Activated CD4-positive, alpha-beta T cell treated with anti-CD3 and anti-CD28 coated beads, Interleukin-2, amount 50 U/mL, for 48 hours (primary cell): ENCODE measurements at regions not wholly inside any gene's neighbourhood (a gene's known extent, or its start where the extent isn't known, plus 50 kb on each side); places are given as distances from the start of the nearest gene placed in this dataset.
"Not testable (repeated sequence)": the region's sequence is repeated elsewhere in the genome, so short reads cannot be mapped to it uniquely, and the experiment has no call there.

ENCODE experiments used
- DNase-seq, 2 experiments: peaks; one replicate each; pipeline ENCODE4 v3.0.0-alpha.2; 2020

DNA sequence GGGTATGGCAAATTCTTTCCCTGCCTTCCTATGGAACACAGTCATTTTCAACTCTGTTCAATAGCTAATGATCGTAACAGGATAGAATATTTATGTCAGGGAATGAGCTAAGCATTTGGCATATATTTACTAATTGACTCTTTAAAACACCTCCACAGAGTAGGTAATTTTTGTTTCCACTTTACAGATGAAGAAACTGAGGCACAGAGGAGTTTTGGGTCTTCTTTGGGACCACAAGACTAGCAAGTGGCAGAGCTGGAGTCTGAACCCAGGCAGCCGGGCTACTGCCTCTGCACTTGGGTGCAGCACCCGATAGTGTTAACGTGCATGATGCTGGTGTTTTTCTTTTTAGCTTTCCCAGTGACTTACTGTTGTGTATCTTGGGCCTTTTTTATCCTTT, 384.0 kb downstream of the SFMBT2 start:
- DNase-seq = no peak

DNA sequence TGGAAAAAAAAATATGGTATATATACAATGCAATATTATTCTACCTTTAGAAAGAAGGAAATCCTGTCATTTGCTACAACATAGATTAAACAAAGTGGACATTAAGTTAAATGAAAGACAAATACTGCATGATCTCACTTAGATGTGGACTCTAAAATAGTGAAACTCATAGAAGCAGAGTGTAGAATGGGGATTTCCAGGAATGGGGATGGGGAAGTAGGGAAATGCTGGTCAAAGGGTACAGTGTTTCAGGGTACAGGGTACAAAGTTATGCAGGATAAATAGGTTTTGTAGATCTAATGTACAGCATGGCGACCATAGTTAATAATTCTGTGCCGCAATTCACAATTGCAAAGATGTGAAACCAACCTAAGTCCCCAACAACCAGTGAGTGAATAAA, 385.5 kb downstream of the SFMBT2 start:
- DNase-seq = no peak

DNA sequence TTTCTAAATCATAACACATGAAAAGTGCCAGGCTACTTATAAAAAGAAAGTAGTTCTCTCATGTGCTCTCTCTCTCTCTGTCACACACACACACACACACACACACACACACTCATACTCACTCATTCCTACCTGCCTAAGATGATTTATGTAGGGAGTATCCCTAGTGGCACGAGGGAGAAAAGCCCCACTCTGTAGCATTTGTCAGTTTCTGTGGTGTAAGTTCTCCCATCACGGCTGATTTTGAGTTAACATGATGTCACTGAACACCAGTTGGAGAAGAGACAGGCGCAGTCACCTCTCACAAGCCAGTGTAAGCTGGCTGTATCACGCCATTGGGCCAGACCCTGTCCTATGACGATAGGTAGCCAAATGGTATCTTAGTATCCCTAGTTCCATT, 395.4 kb downstream of the SFMBT2 start:
- no peak for DNase-seq

DNA sequence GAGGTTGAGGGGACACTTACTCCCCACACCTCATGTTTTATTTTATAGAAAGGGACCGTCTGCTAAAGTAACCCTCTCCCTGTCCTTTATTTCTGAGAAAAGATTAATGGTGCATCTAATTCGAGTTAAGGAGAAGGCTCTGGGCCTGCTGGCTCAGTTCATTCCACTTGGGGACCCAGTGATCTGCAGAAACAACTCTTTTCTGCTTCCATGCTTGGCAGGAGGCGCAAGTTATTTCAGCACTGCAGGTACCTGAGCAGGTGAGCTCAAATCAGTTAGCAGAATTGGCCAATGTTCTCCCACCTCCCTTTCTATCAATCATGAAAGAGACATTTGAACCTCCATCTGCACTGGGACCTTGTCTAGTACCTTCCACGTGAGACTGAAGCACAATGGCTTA, 396.1 kb downstream of the SFMBT2 start:
- no peak for DNase-seq

DNA sequence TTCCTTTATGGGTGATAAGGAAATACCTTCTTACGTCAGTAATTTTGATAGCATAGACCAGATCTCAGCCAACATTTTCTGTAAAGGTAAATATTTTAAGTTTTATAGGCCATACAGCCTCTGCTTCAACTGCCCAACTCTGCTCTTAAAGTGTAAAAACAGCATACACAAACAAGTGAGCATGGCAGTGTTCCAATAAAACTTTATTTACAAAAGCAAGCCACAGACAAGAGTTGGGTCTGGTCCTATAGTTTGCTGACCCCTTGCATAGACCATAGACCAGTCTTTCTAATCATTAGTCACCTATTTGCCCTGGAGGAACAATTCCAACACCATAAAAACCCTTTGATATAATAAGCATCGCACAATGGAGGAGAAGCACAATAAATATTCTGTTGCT, 398.8 kb downstream of the SFMBT2 start:
- no peak for DNase-seq

DNA sequence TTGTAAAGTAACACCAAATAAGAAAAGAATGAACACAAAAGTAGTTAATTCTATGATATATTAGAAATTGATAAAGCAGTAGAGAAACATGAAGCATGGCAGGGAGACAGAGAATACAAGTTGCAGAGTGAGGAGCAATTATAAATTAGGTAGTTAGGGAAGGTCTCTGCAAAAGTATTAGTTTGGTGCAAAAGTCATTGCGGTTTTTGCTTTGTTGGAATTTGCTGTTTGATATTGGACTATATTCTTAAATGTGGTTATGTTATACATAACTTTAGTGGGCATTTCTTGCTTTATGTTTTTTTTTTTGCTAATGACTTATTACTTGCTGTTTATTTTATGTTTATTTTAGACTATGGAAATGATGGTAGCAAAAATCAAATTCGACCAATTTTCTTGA, 402.2 kb downstream of the SFMBT2 start:
- no peak for DNase-seq

DNA sequence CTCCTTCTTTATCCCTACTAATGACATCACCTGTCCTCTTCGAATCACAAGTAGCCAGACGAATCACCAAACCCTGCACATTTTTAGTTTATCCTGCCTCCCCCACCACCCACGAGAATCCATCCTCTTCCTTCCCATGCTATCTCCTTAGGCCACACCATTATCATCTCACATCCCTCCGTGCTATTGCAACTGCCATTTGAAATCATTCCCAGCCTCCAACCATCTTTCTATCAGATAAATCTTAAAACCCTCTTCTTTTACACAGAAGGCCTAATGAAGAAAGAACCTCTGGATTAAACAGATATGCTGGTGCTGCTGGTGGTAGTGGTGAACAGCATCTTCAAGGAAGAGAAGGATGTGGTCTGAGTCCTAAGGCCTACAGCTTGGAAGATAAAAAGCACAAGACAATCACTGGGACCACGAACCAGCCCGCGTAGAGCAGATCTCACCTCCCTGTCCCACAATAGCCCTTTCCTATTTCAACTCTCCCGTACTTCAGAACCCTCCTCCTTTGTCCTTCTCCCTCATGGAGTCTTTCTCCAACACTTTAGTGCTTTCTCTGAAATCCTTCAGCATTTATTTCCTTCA, 403.1 kb downstream of the SFMBT2 start:
- DNase-seq = no peak

DNA sequence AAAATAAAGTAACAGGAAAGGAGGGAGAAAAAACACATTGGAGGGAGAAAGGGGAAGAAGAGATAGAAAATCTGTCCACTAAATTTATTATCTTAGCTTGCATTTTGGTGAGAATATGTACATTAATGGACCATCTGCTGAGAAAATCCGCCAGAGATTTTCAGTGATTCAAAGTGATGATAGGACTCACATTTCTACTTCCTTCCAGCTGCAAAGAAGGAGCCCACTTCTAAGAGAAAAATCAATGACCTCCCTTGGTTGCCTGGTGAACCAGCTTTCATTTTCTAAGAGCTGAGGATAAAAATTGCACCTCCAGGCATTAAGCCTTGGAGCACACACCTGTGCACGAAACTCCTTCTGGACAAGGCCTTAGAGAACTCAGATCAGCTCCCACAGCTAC, 404.3 kb downstream of the SFMBT2 start:
- DNase-seq = no peak

DNA sequence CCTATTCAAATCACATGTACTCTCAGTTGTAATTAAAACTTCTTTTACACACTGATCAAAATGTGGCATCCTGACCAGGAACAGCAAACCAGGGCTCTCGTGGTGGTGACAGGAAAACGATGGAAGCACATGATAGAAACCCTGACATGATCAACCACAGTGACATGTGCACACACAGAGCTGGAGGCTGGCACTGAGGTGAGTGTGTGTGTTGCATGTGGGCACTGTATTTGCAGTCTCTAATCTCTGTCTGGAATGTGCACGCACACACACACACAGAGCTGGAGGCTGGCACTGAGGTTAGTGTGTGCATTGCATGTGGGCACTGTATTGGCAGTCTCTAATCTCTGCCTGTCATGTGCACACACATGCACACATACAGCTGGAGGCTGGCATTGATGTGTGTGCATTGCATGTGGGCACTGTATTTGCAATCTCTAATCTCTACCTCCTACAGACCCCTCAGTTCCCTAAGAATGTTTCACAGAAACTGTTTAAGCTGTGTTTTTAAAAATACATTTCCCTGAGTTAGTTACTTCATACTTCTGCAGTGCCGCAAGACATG, 406.9 kb downstream of the SFMBT2 start:
- no peak for DNase-seq

DNA sequence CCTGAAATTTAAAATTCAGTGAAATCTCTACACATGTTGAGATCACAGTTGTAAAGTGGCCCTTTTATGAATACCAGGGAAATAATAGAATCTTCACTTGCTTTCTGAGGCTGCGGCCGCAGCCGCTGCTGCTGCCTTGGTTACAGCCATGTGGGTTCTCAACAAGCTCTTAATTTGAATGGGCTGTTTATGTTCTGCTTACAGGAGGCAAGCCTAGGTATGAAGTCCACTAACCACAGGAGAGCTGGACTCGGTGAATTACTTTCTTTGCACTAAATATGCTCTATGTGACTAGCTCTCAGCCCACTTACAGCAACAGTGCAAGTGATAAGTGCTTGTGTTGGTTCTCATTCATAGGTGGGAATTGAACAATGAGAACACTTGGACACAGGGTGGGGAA, 410.8 kb downstream of the SFMBT2 start:
- no peak for DNase-seq

DNA sequence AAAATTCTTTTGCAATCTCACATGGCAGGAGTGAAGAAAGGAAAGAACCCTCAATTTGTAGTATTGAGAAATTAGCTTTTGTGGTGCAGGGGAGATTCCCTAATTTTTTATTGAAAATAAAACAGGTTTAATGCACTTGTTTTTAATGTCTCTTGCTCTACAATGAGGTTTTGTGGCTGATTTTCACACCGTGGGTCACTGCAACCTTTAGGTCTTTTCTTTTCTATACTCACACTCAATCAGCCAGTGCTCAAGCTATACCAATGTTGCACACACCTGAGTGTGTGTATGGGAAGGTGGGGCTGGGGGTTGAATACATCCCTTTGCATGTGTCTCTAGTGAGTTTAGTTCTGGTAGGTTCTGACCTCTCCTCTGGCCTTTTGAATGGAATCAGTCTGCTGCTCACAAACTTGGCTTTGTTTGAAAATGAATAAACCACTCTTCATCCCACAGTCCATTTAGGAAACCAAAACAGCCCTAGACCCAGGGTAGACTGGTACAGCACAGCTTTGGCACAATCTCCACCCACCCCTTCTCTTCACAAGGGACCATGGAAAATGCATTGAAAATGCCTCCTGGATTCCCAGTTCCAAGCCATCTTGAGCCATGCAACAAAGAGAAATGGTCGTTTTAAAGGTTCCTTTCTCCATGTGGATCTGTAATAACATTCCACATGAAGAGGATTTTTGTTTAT, 411.5 kb downstream of the SFMBT2 start:
- no peak for DNase-seq

DNA sequence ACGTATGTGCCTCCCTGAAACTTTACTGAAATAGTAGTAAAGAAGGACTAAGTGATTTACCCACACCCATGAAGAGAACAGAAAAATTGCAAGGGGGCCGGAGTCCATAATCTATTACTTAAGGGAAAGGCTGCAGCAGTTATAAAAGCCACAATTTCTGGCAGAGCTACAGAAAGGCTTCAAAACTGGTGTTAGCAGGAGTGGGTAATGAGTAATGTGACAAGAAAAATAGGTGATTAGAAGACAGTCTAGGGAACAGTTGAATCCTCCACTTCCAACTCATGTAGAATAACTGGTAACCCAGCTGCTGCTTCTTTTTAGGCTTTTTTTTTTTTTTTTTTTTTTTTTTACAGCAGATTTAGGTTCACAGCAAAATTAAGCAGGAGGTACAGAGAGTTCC, 413.3 kb downstream of the SFMBT2 start:
- no peak for DNase-seq

DNA sequence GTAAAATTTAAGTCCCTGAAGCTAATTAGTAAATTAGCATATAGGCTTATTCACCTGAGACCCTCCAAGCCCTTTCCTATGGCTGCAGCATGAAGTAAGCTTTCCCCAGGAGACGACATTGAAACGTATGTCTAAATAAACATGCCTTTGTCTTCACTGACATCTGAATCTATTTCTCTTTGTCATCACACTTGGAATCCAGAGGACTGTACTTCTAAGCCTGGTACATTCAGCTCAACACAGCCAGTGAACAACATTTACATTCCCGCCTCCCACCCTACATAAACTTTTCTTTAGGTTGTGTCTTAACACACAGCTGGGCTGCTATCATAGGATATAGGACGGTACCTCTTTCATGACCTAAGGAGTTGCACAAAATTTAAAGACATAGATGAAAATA, 414.4 kb downstream of the SFMBT2 start:
- no peak for DNase-seq

DNA sequence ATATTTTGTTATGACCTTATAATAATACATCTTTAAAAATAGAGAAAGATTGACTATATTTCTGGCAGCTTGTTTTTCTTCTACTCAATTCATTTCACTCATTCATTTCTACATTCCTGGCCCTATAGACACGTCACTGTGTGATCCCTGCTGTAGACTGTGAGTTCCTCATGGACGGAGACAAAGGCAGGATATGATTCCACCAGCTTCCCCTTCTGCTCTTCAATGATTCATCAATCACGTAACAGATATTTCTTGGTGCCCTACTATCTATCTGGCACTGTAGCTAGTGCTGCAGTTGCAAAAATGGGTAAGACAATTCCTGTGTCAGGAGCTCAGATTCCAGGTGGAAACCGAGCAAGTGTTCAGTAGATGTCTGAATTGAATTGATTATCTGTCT, 415.0 kb downstream of the SFMBT2 start:
- no peak for DNase-seq

DNA sequence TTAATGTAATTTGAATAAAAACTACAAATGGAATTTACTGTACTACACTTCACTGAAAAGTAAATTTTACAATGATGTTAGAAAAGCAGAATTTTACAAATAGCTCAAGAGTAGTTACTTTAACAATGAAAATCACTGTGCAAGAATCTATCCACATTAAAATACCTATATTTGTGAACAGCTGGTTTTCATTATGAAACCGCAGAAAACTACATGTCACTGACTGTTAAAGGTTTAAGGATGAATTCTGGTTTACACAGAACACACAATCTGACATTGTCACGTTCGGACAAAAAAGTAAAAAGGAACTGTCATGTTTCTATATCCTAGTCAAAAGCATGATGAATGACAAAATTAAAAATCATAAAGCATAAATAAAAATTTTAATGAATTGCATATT, 415.3 kb upstream of the PRKCQ start:
- DNase-seq = no peak

DNA sequence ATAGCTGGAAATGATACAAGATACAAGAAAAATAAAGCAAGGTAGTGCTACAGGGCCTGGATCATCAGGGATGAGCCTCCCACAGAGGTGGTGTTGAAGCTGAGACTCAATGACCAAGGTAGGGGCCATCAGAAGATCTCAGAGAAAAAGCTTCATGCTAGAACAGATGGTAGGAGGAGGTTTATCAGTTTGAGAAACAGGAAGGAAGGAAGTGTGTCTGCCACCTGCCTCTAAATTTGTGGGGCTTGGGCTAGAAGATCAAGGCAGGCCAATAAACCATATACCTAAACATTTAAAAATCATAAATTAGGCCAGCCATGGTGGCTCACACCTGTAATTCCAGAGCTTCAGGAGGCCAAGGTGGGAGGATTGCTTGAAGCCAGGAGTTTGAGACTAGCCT, 410.8 kb upstream of the PRKCQ start:
- no peak for DNase-seq

DNA sequence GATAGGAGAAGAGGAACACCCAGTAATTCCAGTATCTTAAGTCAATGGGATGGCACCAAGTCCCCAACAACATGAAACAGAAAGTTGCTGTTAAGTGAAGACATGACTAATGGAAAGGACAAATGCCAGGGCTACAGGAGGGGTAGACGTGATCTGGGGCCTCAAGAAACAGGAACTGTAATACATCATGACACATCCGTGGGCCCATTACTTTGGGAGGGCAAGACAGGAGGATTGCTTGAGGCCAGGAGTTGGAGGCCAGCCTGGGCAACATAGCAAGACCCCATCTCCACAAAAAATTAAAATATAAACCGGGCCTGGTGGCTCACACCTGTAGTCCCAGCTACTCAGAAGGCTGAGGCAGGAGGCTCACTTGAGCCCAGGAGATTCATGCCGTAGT, 408.6 kb upstream of the PRKCQ start:
- peak in 1 of 2 experiments; percentile 10 for DNase-seq

DNA sequence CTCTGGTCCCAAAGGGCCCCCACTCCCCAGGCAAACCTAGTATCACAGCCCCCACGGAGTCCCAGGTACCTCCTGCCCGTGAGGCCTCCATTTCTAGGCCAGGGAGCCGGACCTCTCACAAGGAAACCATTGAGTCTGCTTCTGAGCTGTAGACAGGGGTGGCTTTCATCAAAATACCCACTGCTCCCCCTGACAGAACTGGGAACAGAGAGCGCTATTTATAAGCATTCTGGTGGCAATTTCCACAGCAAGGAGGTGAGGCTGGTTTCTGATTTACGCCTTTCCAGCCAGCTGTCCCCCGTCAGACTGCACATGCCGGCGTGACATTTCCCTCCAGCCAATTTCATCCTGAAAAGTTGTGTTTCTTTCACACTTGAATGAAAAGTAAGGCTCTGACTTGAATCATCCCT, 407.5 kb upstream of the PRKCQ start:
- no peak for DNase-seq

DNA sequence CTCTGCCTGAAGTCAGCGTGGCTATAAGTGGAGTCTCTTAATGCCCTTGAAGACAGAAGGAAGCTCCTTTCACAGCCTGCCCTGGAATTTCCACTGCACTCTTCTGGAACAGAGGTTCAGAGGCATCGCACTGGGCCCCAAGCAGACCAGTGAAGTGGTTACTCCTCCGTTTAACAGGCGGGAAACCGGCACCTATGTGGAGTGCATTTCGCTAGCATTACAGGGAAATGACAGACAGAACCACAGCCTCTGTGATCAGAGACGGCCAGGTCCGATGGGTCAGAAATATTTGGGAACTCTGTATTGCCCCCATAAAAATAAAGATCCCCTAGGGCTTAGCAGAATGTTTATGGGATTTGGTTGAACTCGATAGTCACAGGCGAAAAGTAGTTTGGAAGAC, 406.9 kb upstream of the PRKCQ start:
- DNase-seq = no peak

DNA sequence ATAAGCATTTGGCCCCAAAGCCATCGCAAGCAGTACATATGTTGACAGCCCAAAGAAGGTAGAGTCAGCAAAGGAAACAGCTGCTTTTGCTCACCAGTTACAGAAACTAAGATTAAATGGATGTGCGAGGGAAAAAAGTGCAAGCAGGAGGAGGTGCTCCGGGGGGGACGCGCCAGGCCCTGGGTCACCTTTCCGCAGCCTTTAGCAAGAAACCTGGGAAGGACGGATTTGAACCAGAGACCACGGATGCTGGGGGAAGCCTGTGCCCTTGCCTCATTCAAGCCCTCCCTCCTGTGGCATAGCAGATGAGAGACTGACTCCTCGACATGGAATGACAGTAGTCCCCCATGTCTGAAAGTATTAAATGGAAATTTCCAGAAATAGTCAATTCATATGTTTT, 405.6 kb upstream of the PRKCQ start:
- DNase-seq = no peak

DNA sequence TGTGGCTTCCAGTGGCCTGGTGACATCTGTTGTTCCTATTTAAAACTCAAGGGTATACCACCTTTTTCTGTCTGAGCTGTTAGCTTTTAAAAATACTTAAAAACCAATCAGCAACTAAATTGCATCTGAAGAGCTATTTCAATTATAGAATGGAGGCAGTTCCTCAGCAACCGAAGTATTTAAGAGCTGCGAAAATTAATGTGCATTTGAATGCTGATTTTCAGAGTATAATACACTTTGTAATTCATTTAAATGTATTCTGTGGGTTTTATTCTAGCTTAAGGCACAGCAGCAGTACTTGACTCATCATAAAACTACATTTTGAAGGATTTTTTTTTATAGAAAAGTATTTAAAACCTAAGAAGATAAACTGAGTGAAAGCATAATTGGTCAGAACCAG, 404.9 kb upstream of the PRKCQ start:
- DNase-seq = no peak

DNA sequence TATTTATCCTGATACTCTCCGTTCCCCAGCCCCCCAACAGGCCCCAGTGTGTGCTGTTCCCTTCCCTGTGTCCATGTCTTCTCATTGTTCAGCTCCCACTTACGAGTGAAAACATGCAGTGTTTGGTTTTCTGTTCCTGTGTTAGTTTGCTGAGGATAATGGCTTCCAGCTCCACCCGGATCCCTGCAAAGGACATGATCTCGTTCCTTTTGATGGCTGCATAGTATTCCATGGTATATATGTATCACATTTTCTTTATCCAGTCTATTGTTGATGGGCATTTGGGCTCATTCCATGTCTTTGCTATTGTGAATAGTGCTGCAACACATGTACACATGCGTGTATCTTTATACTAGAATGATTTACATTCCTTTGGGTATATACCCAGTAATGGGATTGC, 403.9 kb upstream of the PRKCQ start:
- DNase-seq = not testable (repeated sequence)

DNA sequence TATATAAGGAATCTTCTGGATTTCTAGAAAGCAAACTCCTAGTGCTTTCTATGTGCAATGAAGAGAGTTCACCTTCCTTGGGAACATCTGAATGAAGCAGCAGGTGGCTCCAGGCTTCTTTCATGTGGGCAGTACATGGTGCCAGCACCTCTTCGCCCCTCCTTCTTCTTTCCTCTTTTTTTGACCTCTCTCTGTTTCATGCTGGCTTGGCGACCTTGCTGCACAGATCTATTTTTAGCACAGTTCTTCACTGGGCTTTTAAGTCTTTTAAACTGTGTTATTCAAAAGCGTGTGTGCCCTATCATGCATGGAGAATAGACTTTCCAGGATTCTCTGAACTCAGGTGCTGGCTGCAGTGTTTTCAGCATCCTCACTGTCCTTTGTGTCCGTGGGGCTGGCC, 400.3 kb upstream of the PRKCQ start:
- DNase-seq = no peak

DNA sequence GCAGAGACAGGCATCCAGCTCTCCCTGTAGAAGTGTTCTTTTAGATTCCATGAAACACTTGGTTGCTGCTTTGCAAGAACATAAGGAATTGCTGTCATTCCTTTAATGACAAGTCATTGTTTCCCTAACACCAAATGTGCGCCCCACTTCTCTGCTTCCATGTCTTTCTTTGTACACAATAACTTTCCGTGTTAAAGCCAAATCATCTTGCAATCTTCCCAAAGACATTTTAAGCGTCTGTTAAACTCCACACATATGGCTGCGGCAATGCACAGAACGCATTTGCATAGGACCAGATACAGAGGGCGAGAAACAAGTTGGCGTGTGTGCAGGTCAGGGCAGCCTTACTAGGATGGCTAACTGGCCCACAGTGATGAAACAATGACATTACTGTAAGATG, 399.3 kb upstream of the PRKCQ start:
- DNase-seq = no peak

DNA sequence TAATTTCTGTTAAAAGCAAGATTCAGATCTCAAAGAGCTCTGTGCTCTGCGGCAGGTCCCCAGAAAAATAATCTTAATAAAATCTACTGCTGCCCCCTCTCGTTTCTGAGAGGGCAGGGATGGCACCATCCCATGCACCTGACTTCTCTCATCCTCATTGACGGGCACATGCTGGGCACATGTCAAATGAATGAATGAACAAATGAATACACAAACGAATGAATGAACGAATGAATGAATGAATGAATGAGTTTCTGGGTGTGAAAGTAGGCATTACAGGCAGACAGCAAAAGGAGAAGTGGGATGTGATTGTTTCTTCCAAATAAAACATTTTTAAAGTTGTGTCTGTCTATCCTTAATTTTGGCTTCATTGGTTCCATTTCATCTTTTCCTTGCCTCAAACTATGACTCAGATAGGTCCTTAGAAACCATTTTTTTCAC, 398.1 kb upstream of the PRKCQ start:
- no peak for DNase-seq
